Heart left ventricle (tissue), 16 donors: ENCODE measurements at regions not wholly inside any gene's neighbourhood (a gene's known extent, or its start where the extent isn't known, plus 50 kb on each side); places are given as distances from the start of the nearest gene placed in this dataset.
"Not testable (repeated sequence)": the region's sequence is repeated elsewhere in the genome, so short reads cannot be mapped to it uniquely, and the experiment has no call there.

Experiments
- ATAC-seq, 4 donors: fragments of 200-7000 bp; cut with Tn5 transposase; one replicate each; pipeline ENCODE4 v1.9.1; 2020 to 2022; ENCODE audit warnings: moderate library complexity in 4 of 4, mild to moderate bottlenecking in 3 of 4, moderate number of reproducible peaks in 1 of 4
- DNase-seq, 5 donors: peaks; one replicate each; pipeline ENCODE4 v3.0.0-alpha.2; 2020
- H3K27ac ChIP-seq, 12 donors: fragments of 200-600 bp; sonication (generic) in 4 of 12; one replicate each; pipeline versions ENCODE4 v1.5.0 to v1.8.0; 2016 to 2022; ENCODE audit warnings: mild to moderate bottlenecking in 2 of 12
- H3K27me3 ChIP-seq, 9 donors: fragments of 200-600 bp; sonication (generic) in 2 of 9; one replicate each; pipeline versions ENCODE4 v1.5.1 to v1.8.0; 2016 to 2022; ENCODE audit warnings: mild to moderate bottlenecking in 3 of 9
- H3K36me3 ChIP-seq, 9 donors: fragments of 200-600 bp; sonication (generic) in 2 of 9; one replicate each; pipeline versions ENCODE4 v1.5.0 to v1.8.0; 2018 to 2022; ENCODE audit warnings: mild to moderate bottlenecking in 2 of 9
- H3K4me1 ChIP-seq, 12 donors: fragments of 200-600 bp; sonication (generic) in 4 of 12; one replicate each; pipeline versions ENCODE4 v1.5.0 to v1.8.0; 2016 to 2022; ENCODE audit warnings: mild to moderate bottlenecking in 3 of 12
- H3K4me3 ChIP-seq, 12 donors: fragments of 200-600 bp; sonication (generic) in 4 of 12; one replicate each; pipeline versions ENCODE4 v1.5.0 to v1.8.0; 2017 to 2022; ENCODE audit warnings: mild to moderate bottlenecking in 9 of 12, moderate library complexity in 4 of 12
- H3K9me3 ChIP-seq, 12 donors: fragments of 200-600 bp; sonication (generic) in 4 of 12; one replicate each; pipeline versions ENCODE4 v1.5.0 to v1.8.0; 2016 to 2022; ENCODE audit warnings: mild to moderate bottlenecking in 1 of 12
- CTCF ChIP-seq, 12 donors: fragments of 200-600 bp; sonication (generic) in 4 of 12; IDR thresholded peaks; one replicate each; pipeline versions ENCODE4 v1.5.0 to v1.8.0; 2018 to 2022; ENCODE audit warnings: antibody characterized with exemption in 12 of 12, mild to moderate bottlenecking in 5 of 12
- POLR2A ChIP-seq, 2 donors: fragments of 450-650 bp; IDR thresholded peaks; one replicate each; pipeline ENCODE4 v1.6.1; 2017; ENCODE audit warnings: antibody characterized with exemption in 2 of 2, mild to moderate bottlenecking in 2 of 2, moderate library complexity in 2 of 2
- WGBS, 4 donors: extraction: QIAGEN DNeasy Blood & Tissue Kit in 2 of 4; methylation state at CpG; one replicate each; pipeline versions ENCODE4 v1.1.5 to v1.1.7; 2013 to 2018; 5-methylcytosine and 5-hydroxymethylcytosine counted together
- intact Hi-C, 10 donors: fragments of 100-400 bp; cut with DNase I; formaldehyde crosslinking; loops; one replicate each; pipeline versions ENCODE4 v1.11.1 to v1.14.2; 2022
- donor health status: ischemic (EF 13 %, LVEDD 7.1; RV severe dilation, severe dysfunction).
- donor health status: healthy with polysubstance abuse.
- donor health status: DM: no; HTN: yes; CAD: no.
- donor health status: DM: no; HTN: no; CAD: no.
- donor health status: ischemic (EF 25% LVEDD 6.9; RV normal size, moderate dysfunction).
- donor health status: ischemic (EF 25% LVEDD 5.7; RV mildly dilated, moderate dysfunction).
- donor health status: healthy.
- donor health status: DM: yes; HTN: yes; CAD: no.
- donor health status: ischemic (EF 35%, LVEDD 5.7; RV mildly dilated, moderate dysfunction).
- donor health status: nonischemic (EF 11% LVEDD 7.7; RV severe dilation, severe dysfunction).
- donor health status: DM: yes; HTN: yes; CAD: no.
- donor health status: PGD.
- donor health status: ischemic (EF 29% LVEDD 5.4; RV normal size, mild dysfunction).
- donor health status: nonischemic (EF 23%, LVEDD 6.1; RV moderate dilation, normal function).

- Histone ChIP-seq H3K27me3 (peaks cover 0 to 5% (median 0%) of the 10 kb centered on the region in 9 donors), H3K4me1 (no peaks in the 10 kb centered on the region), H3K27ac (no peak overlapping the region), H3K4me3 (no peak overlapping the region), H3K9me3 (peaks cover 0 to 22% (median 8%) of the 10 kb centered on the region in 12 donors), H3K36me3 (no peaks in the 10 kb centered on the region)
- no peak for ATAC-seq
- DNase-seq, result no peak
- WGBS, 4 donors, result 14 to 19% (median 15%) methylated on average over 1 of the region's 1 CpG
- TF ChIP-seq POLR2A (IDR thresholded peaks at IDR 0.05), result no peak
- TF ChIP-seq CTCF (IDR thresholded peaks at IDR 0.05), result peak in 9 of 12 donors; percentile 8 to 50 (median 37)
- intact Hi-C loops, result loop anchor here in 2 of 10 donors (2.0 kb wide), 2 partner anchors 297 to 299 kb away; no protein-coding TSS in a partner anchor
Observed at GRCh38 chr11:7143908-7144307, 55.1 kb downstream of the RBMXL2 start.

GRCh38 chr11:7150104-7150503 lies 61.3 kb downstream of the RBMXL2 start:
- ATAC-seq, H3K27ac ChIP-seq, H3K27me3 ChIP-seq, H3K36me3 ChIP-seq, intact Hi-C loops, H3K4me3 ChIP-seq, H3K4me1 ChIP-seq, DNase-seq: not testable (repeated sequence)
- WGBS, 4 donors, result 91 to 97% (median 94%) methylated on average over 4 of the region's 4 CpGs
- H3K9me3 ChIP-seq, result peaks cover 0 to 33% (median 11%) of the 10 kb centered on the region in 12 donors

GRCh38 chr11:7154881-7155361 lies 66.1 kb downstream of the RBMXL2 start:
- Histone ChIP-seq H3K9me3 (peaks cover 0 to 3% (median 0%) of the 10 kb centered on the region in 12 donors), H3K4me3 (no peak overlapping the region), H3K4me1 (peaks cover 0 to 2% (median 0%) of the 10 kb centered on the region in 12 donors), H3K27ac (no peak overlapping the region), H3K27me3 (no peaks in the 10 kb centered on the region), H3K36me3 (no peaks in the 10 kb centered on the region)
- peak in 3 of 4 donors; percentile 32 to 71 (median 58) for ATAC-seq
- intact Hi-C loops, result no loop called here
- DNase-seq, result no peak
- TF ChIP-seq POLR2A (IDR thresholded peaks at IDR 0.05) (no peak), CTCF (IDR thresholded peaks at IDR 0.05) (no peak)
- WGBS, 4 donors, result 22 to 34% (median 26%) methylated on average over 2 of the region's 2 CpGs

- no peak overlapping the region for H3K4me3 ChIP-seq
- DNase-seq, result no peak
- intact Hi-C loops, result no loop called here
- no peaks in the 10 kb centered on the region for H3K36me3 ChIP-seq
- no peak for ATAC-seq
- no peak overlapping the region for H3K27ac ChIP-seq
- no peak for TF ChIP-seq CTCF (IDR thresholded peaks at IDR 0.05)
- no peak for TF ChIP-seq POLR2A (IDR thresholded peaks at IDR 0.05)
- no peaks in the 10 kb centered on the region for H3K9me3 ChIP-seq
- H3K27me3 ChIP-seq, result peaks cover 0 to 7% (median 0%) of the 10 kb centered on the region in 9 donors
- WGBS, 4 donors, result 32 to 41% (median 37%) methylated on average over 3 of the region's 3 CpGs
- no peaks in the 10 kb centered on the region for H3K4me1 ChIP-seq
Observed at GRCh38 chr11:7160814-7161489, 72.2 kb downstream of the RBMXL2 start.
